GM18867 (cell line): ENCODE measurements at regions not wholly inside any gene's neighbourhood (a gene's known extent, or its start where the extent isn't known, plus 50 kb on each side); places are given as distances from the start of the nearest gene placed in this dataset.
"Not testable (repeated sequence)": the region's sequence is repeated elsewhere in the genome, so short reads cannot be mapped to it uniquely, and the experiment has no call there.

Source experiments
- ATAC-seq: cut with Tn5 transposase; IDR thresholded peaks from one replicate; pipeline ENCODE4 v1.9.1; 2021; ENCODE audit warnings: mild to moderate bottlenecking, moderate library complexity; ENCODE audit not compliant: unreplicated experiment

- ATAC-seq, result no peak
Observed at GRCh38 chr18:70640336-70640887, 351.6 kb downstream of the SOCS6 start.

GRCh38 chr18:70636991-70637390 lies 348.1 kb downstream of the SOCS6 start:
- no peak for ATAC-seq

- ATAC-seq, result no peak
Observed at GRCh38 chr18:70634576-70635147, 345.8 kb downstream of the SOCS6 start.

GRCh38 chr18:70627182-70627802 lies 338.4 kb downstream of the SOCS6 start:
- ATAC-seq, result no peak

GRCh38 chr18:70622622-70623419 lies 334.0 kb downstream of the SOCS6 start:
- no peak for ATAC-seq

GRCh38 chr18:70621710-70622109 lies 332.9 kb downstream of the SOCS6 start:
- no peak for ATAC-seq

GRCh38 chr18:70620837-70621612 lies 332.2 kb downstream of the SOCS6 start:
- no peak for ATAC-seq

- no peak for ATAC-seq
Observed at GRCh38 chr18:70617020-70617763, 328.3 kb downstream of the SOCS6 start.

- ATAC-seq, result no peak
Observed at GRCh38 chr18:70600225-70600925, 311.5 kb downstream of the SOCS6 start.

- ATAC-seq, result no peak
Observed at GRCh38 chr18:70598406-70598805, 309.6 kb downstream of the SOCS6 start.

GRCh38 chr18:70582981-70583380 lies 294.1 kb downstream of the SOCS6 start:
- no peak for ATAC-seq

- no peak for ATAC-seq
Observed at GRCh38 chr18:70578480-70578879, 289.6 kb downstream of the SOCS6 start.

GRCh38 chr18:70577023-70577420 lies 288.2 kb downstream of the SOCS6 start:
- no peak for ATAC-seq

GRCh38 chr18:70576276-70577022 lies 287.6 kb downstream of the SOCS6 start:
- ATAC-seq, result no peak

- not testable (repeated sequence) for ATAC-seq
Observed at GRCh38 chr18:70574951-70575350, 286.1 kb downstream of the SOCS6 start.

GRCh38 chr18:70569647-70570046 lies 280.8 kb downstream of the SOCS6 start:
- not testable (repeated sequence) for ATAC-seq

- no peak for ATAC-seq
Observed at GRCh38 chr18:70559446-70559845, 270.6 kb downstream of the SOCS6 start.

GRCh38 chr18:70558371-70558770 lies 269.5 kb downstream of the SOCS6 start:
- ATAC-seq, result no peak

- no peak for ATAC-seq
Observed at GRCh38 chr18:70554854-70555445, 266.1 kb downstream of the SOCS6 start.
